GM18519 (cell line): ENCODE measurements at regions not wholly inside any gene's neighbourhood (a gene's known extent, or its start where the extent isn't known, plus 50 kb on each side); places are given as distances from the start of the nearest gene placed in this dataset.
"Not testable (repeated sequence)": the region's sequence is repeated elsewhere in the genome, so short reads cannot be mapped to it uniquely, and the experiment has no call there.

Experiments
- ATAC-seq: cut with Tn5 transposase; IDR thresholded peaks from one replicate; pipeline ENCODE4 v1.9.1; 2021; ENCODE audit warnings: mild to moderate bottlenecking, moderate library complexity; ENCODE audit not compliant: unreplicated experiment, low FRiP score

DNA sequence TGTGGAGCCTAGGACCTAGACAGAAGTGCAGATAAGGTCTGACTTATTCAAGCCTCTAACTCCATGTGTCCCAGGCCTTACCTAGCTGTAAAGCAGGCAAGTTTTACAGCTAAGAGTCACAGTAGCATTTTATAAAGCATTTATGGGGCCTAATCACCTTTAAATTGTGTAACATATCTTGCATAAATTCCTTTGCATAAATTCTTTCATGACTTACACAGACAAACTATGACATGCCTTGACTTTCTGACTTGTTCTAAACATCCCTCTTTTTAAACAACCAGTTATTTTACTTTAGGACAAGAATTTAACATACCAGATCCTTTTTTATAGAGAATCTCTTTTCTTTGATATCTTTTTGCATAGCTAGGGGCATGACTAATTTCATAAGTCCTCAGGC, 1257.8 kb upstream of the NRXN1 start:
- no peak for ATAC-seq

DNA sequence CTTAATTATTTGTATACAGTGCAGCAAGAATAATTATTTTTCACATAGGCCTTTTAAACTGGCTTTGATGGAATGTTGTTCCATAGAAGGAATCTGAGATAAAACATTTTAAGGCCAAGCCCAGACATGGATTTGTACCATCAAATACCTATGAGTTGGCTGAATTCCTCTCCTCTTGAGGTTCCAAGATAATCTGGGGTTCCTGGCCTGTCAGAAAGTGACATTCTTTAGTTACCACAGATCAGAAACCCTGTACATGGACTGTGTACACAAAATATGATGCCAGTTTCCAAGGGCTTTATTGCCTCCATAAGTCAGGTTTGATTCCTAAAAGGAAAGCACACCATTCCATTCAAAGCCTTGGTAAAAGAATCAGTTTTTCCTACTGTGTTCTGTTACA, 1256.7 kb upstream of the NRXN1 start:
- no peak for ATAC-seq

DNA sequence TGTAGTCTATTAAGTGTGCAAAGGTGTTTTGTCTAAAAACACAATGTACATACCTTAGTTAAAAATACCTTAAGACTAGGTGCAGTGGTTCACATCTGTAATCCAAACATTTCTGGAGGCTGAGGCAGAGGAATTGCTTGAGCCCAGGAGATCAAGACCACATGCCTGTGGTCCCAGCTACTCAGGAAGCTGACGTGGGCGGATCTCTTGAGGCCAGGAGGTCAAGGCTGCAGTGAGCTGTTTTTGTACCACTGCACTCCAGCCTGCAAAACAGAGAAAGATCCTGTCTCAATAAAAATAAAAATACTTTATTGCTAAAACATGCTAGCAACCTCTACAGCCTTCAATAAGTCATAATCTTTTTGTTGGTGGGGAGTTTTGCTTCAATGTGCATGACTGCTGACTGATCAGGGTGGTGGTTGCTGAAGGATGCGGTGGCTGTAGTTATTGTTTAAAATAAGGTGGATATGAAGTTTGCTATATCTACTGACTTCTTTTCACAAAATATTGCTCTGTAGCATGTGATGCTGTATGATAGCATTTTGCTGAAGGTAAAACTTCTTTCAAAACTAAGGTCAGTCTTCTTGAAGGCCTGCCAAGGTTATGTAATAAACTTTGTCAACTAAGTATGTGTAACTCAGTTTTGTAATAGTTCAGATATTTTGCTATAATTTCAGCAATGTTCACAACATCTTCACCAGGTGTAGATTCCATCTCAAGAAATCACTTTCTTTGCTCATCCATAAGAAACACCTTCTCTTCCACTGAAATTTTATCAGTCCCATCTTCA, 1238.0 kb upstream of the NRXN1 start:
- ATAC-seq: no peak

DNA sequence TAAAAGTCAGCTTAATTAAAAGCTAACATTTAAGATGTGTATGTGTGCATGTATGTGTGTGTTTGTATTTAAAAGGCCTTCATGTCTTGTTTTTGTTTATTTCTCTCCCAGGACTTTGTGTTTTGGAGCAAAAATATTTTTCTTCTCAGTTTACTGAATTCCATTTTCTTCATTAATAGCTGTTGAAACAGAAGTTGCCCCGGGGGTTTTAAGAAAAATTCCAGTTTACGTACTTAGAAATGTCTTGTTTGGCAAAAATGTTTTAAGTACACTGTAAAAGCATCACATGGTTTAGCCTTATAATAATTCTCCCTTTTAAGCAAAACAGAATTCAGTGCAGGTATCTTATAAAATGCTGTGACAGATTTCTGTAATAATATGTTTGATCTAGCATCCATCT, 1233.0 kb upstream of the NRXN1 start:
- no peak for ATAC-seq

DNA sequence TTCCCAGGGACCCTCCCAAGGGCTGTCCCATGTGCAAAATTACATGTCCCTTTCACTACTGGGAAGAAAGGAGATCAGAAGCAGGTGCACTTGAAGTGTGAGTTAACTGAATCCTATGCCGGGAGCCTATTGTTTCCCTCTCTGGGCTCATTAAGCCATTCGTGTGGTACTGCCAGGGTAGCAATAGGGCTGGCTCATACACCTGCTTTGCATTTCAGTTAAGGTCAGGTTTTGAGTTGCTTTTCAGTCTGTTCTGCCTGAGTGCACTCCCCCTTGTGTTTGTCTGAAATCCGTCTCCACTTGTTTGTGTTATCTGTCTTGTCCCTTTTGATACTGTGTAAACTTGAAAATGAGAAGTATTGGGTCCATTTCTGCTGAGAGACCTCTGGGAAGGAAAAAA, 1232.6 kb upstream of the NRXN1 start:
- no peak for ATAC-seq

DNA sequence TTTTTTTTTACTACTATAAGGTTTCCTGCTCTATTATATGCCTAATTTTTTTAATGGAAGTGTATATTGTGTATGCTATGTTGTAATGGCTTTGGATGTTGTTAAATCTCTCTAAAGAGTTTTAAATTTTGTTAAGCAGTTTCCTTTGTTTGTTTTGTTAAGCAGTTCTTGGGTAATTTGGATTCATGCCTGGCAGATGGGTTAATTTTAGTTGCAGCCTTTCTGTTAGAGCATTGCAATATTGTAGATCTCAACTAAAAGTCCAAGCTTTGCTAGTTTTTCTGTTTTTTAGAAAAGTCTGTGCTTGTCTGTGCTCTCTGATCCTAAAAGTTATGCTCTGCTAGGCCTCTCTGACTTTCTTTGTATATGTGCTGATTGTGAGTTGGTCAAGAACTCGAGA, 1229.0 kb upstream of the NRXN1 start:
- ATAC-seq: no peak

DNA sequence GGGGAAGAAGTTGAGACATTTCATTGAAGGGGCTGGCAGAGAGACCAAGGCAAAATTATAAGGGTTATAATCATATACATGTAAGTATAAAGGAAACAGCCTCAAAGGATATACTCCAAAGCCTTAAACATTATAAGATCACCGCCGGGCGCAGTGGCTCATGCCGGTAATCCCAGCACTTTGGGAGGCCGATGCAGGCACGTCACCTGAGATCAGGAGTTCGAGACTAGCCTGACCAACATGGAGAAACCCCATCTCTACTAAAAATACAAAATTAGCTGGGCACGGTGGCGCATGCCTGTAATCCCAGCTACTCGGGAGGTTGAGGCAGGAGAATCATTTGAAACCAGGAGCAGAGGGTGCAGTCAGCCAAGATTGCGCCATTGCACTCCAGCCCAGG, 1227.0 kb upstream of the NRXN1 start:
- not testable (repeated sequence) for ATAC-seq

DNA sequence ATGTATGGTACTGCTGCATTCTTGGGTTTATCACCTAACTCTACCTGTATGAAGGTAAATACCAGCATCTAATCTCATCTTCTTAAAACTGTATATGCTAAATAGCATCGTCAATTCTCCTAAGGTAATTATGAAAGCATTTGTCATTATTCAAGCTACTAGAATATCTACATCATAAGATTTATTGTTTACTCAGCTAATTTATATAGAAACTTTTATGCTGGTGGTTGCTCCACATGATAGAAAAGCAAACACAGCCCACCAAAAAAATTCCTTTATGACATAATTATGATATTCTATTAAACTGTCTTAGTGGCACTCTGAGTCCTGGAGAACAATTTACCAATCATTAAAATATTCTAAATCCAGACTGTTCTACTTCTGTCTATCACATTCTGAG, 1226.1 kb upstream of the NRXN1 start:
- ATAC-seq: no peak

DNA sequence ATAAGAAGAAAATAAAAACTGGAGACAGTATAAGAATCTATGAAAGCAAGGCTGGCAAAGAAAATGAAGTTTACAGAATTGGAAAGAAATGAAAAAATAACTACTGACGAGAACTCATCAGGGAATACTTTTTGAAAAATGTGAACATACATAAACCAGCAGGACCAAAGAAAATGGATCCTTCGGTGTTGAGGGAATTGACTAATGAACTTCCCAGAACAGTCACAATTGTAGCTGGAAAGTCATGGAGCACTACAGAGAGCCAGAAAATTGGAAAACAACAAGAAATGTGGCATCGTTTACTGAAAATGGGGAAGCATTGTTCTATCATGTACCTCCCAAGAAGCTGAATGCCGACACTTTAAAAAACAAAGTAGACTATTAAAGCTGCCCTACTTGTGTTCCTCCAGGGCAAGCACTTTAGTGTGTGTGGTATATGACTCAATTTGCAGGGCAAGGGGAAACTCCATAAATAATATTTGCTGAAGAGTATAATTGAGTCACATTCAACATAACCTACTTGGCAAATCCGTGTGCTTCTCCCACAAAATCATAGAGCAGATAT, 1221.6 kb upstream of the NRXN1 start:
- no peak for ATAC-seq

DNA sequence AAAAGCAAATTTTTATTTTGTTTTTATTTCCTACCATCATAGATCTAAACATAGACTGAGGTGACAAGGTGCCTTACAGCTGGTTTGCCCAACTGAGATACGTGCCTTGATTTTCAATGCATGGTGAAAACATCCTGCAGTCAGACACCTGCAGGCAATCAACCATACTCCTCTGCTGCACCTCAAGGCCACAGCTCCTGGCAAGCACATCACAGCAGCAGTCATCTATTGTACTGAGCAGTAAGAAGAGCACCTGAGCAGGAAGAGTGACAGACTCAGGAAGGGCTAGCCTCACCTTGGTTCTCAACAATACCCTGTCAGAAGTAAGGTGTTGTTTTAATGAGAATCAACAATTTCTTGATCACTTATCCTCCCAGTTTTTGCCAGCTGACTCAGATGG, 1206.8 kb upstream of the NRXN1 start:
- no peak for ATAC-seq

DNA sequence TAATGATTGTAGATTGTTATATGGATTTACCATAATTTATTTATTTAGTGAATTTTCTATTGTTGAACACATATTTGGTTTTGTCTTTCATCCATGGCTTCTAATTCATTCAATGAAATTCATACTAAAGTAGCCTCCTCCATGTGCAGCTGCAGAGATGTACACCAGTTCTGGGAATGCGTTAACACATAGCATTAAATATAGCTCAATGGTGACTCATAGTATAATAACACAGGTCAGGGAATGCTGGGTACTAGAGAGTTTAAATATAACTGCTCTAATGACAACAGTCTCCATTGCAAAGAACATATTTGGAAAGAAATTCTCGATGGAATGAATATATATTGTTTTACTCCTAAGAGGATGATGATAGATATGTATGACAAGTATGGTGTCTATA, 1190.2 kb upstream of the NRXN1 start:
- no peak for ATAC-seq

DNA sequence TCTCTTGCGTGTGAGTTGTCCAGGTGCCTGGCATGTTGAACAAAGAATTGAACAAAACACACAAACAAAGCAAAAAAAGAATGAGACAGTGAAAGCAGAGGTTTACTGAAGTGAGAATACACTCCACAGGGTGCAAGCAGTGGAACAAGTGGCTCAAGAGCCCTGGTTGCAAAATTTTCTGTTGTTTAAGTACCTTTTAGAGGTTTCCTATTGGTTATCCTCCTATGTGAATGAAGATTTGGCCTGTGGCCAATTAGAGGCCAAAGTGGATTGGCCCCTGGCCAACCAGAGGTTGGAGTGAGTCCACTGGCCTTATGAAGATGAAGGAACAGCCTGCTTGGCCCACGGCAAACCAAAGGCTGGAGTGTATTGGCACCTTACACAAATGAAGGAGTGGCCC, 1188.5 kb upstream of the NRXN1 start:
- no peak for ATAC-seq

DNA sequence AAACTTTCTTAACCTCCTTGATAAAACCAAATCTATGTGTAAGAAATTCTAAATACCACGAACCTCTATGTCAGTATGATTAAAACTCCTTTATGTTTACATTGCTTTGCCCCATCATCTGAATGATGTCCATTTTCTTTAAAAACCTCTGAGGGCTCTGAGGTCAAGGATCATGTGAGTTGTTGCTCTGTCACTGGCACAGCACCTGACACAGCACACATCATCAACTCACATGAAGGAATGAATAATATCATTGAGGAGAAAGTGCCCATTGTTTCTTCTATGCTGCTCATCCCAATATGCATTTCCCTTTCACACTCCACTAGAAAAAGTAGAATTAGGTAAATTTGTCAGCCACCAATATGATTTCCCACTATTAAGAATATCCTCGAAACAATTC, 1178.7 kb upstream of the NRXN1 start:
- no peak for ATAC-seq

DNA sequence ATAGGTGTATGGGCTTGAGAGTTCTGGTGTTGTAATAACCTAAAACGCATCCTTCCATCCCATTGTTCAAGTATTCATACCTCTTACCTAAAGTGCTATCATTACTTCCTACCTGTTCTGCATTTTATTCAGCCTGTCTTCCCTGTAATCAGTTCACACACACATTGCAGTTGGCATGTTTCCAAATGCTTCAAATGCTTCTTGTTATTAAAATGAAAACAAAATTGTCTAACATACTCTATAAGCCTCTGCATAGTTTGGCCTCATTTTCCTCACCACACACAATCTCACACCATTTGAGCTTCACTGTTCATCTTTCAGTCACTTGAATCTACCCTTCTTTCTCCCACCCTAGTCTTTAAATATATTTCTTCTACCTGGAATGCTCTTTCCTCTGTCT, 1178.2 kb upstream of the NRXN1 start:
- ATAC-seq: no peak

DNA sequence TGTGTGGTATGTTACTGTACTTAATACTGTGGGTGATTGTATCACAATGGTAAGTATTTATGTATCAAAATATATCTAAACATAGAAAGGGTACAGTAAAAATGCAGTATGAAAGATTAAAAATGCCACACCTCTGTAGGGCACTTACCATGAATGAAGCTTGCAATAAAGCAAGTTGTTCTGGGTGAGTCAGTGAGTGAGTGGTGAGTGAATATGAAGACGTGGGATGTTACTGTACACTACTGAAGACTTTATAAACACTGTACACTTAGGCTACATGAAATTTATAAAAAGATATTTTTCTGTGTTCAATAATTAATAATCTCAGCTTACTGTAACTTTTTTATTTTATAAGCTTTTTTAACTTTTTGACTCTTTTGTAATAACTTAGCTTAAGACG, 1162.4 kb upstream of the NRXN1 start:
- ATAC-seq: no peak

DNA sequence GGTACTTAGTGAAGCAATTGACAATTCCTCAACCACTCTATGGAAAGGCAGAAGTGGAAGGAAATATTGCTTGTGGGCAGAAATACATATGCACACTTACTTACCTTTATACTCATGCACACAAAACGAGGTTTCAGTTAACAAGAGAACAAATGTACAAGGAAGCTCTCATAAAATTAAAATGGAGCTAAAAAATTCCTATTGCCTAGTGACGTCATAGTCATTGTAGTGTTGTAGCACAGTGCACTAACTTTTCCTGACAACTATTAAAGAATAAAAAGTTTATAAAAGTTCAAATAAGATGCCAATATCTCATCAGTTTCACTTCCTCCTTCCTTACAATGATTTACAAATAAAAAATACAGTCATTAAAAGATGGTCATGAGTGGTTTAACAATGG, 1161.9 kb upstream of the NRXN1 start:
- no peak for ATAC-seq

DNA sequence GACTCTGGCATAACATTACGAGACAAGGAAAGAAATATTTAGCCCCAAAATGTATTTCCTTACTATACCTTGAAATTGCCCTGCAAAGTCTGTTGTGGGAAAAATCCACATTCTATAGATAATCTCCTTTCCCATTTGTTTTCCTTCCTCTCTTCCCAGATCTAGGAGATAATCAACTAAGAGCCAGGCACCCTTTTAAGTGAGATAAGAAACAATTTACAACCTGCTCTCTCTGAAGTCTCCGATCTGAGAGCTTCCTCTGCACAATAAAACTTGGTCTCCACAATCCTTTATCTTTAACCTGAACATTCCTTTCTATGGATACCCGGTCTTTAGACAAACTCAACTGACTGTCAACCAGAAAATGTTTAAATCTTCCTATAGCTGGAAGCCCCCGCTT, 1160.7 kb upstream of the NRXN1 start:
- no peak for ATAC-seq

DNA sequence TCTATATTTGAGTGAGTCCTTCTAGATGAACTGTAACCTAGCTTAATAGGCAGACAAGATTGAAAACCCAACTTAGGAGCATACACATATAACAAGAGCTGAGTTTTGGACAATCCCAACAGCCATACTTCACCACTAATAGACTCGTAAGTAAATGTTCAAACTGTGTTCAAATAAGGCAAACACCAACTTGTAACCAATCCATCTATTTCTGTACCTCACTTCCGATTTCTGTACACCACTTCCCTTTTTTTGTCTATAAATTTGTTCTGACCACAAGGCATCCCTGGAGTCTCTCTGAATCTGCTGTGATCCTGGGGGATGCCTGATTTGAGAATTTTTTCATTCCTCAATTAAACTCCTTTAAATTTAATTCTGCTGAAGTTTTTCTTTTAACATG, 1149.1 kb upstream of the NRXN1 start:
- ATAC-seq: no peak

DNA sequence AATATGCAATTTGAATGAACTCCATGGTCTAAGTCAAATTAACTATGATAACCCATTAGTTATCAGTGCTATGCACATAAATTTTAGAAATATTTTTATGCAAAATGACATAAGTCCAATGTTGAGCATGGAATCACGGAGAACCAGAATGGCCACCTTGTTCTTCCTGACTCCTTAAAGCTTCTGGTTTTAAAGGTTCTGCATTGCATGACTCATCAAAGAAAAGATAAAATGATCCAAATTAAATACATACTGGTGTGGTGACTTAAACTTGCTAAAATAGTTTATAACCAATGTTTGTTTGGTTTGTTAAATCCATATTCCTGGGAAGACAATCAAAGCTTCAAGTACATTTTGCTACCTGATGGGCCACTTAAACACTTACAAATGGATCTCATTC, 1146.9 kb upstream of the NRXN1 start:
- no peak for ATAC-seq

DNA sequence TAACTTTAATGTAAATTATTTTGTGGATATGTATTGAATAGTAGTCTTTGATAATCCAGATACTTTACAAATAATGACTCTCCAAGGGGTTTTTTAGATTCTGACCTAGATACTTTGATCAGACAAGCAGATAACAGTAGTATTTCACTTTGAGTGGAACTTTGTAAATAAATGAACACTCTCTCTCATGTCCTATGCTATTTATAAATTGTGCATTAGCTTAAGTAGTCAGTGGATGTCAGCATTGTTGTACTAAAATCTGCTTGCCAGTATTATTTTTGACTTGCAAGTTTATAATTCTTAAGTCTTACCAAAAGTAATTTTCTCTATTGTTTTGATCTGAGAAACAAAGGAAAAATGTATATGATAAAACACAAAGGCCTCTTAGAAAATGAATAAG, 1113.1 kb upstream of the NRXN1 start:
- no peak for ATAC-seq

DNA sequence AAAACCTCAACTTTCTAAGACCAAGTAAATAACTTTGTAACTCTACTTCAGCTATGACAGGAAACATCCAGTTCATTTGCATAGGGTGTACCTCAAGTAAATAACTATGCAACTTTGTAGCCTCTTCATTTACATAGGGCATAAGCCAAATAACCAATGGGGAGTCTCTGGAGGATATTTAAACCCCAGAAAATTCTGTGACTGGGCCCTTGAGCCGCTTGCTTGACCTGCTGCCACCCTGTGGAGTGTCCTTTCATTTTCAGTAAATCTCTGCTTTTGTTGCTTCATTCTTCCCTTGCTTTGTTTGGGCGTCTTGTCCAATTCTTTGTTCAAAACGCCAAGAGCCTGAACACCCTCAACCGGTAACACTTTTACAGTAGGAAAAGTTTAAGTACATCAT, 1112.7 kb upstream of the NRXN1 start:
- no peak for ATAC-seq

DNA sequence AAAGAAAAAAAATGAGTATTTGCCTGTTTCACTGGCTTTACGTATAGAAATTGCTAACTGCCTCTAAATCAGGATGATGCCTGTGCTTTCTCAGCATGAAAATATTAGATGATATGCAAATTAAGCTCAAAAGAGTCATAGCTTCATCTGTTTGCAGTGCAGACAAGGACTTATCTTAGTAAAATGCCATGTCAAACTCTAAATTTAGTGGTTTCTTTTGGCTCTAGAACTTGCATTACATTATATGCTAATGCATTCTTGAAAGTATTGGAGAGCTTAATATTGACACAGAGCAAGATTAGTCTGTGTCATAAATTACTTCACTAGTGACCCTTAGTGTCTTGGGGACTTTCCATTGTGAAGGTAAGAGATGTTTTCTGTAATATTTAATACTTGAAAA, 1109.1 kb upstream of the NRXN1 start:
- ATAC-seq: no peak

DNA sequence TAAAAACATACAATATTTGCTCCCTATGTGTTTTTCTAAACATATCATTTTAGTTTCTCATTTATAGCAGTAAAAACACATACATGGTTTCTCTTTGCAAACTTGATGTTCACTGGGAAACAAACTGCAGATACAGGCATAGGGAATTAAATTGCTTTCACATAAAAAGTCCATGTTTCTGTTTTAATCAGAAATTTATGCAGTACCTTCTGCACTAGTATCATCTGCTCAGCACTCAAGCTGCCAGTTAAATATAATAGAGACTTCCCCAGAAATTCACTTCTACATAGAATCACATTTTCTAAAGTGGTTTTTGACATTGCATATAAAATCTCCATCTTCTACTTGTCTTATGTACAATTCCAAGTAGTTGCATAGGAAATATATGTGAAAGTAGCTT, 1107.3 kb upstream of the NRXN1 start:
- no peak for ATAC-seq
